NCI-H146 treated with DMSO at 0.1 percent for 48 hours (cell line): ENCODE measurements at regions not wholly inside any gene's neighbourhood (a gene's known extent, or its start where the extent isn't known, plus 50 kb on each side); places are given as distances from the start of the nearest gene placed in this dataset.
"Not testable (repeated sequence)": the region's sequence is repeated elsewhere in the genome, so short reads cannot be mapped to it uniquely, and the experiment has no call there.

ENCODE experiments used
- DNase-seq: peaks from one replicate; lab custom pipeline; 2025; ENCODE audit not compliant: unreplicated experiment; lab: John Stamatoyannopoulos, UW

DNA sequence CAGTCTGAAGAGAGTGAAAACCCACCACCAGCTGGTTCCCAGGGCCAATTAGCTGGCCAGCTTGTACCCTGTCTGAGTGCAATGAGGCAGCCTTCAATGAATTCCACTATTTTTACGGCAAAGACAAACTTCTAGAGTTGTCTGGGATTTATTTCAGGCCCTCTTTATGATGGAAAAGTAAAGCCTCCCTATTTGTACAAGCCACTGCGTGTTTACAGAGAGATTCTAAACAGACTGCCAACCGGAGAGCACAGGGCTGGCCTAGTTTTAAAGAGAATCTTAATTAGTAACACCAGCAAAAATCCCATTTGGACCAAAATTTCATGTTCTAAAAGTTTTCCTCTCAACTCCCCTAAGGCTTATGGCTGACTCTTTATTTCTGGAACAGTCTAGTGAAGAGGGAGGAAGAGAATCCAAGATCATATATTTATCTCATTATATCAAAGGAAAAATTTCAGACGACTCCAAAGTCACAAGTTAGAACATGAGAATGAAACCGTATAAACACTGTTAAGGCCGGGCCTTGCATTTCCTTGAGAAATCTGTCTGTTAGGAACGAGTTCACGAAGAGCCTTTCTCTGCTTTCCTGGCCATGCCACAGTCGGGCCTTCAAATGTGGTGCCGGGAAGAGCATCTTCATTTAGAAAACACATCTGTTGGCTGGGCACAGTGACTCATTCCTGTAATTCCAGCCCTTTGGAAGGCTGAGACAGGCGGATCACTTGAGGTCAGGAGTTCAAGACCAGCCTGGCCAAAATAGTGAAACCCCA lies 724.6 kb upstream of the NRP1 start:
- no peak for DNase-seq

GRCh38 chr10:34055410-34055985 lies 721.0 kb upstream of the NRP1 start:
- DNase-seq = not testable (repeated sequence)

DNA sequence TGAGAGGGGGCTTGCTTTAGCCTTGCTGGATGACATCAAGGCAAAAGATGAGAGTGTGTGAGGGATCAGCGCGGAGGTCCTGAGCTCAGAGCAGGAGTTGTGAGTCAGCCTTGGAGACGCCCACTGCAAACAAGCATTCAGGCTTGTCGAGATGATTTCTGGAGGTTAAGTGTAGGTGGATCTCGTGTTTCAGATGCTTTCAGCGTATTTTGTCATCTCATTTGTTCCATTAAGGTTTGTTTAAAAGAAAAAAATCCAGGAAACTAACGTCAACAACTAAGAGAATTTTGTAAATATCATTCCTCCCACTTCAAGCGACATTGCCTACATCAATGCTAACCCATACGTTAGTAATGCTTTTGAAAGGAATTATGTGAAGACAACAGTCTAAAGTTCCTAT lies 715.4 kb upstream of the NRP1 start:
- DNase-seq = no peak

- no peak for DNase-seq
These were observed 715.0 kb upstream of the NRP1 start for GRCh38 chr10:34049469-34049868.

DNA sequence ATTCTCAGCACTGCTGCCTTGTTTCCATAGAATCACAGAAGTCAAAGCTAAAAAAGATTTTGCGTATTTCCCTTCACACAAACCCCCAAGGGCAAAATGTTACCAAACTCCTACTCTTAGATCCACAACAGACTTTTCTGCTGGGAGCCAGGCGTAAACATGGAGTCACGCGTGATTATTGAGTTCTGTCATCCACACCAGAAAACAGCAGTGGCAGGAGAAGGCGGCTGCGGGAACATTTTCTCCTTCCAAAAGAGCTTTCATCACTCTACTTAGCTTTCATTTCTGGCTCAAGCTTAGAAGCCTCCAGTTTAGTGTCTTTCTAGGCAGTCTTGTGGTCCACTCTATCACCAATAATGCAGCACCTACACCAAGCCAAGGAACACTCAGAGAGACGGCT lies 712.9 kb upstream of the NRP1 start:
- no peak for DNase-seq

DNA sequence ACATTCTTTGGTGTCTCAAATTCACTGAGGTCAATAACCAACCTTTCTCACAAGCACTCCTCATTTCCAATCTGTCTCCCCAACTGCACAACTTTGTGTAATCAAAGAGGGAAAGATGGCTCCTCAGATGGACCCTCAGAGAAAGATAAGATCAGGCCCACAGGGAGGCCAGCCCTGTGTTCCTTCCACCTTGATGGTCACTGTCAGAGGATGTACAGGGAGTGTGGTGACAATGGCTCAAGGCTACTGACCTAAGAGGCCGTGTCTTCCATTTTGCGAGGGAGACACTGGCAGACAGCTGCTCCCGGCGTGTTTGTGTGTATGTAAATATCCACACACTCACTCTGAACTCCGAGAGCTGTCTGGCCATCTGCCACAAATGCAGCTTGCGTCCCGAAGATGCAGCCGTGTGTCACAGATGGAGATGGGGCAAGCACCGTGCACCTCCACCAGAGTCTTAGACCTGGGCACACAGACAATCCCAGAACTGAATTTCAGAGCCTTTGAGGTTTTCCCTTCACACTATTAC lies 712.1 kb upstream of the NRP1 start:
- DNase-seq = no peak

DNA sequence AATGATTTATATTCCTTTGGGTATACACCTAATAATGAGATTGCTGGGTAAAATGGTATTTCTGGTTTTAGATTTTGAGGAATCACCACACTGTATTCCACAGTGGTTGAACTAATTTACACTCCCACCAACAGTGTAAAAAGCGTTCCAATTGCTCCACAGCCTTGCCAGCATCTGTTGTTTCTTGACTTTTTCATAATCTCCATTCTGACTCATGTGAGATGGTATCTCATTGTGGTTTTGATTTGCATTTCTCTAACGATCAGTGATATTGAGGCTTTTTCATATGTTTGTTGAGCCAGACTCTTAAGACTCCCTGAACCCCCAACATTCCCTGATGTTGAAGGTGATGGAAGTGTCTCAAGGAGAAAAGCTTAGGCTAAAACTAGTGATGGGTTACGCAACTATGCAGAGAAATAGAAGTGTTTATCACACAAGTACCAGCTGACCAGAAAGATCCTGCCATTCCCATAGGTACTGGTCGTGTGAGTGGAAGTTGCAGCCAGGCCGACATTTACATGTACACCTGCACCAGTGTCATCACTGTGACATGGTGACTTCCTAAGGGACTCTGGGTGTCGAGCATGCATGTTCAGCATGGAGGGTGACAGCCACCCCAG lies 711.2 kb upstream of the NRP1 start:
- no peak for DNase-seq

GRCh38 chr10:34041871-34042270 lies 707.4 kb upstream of the NRP1 start:
- DNase-seq = no peak

- no peak for DNase-seq
These were observed 703.0 kb upstream of the NRP1 start for GRCh38 chr10:34037499-34037898.

GRCh38 chr10:34035241-34035790 lies 700.8 kb upstream of the NRP1 start:
- DNase-seq = not testable (repeated sequence)

- DNase-seq = no peak
These were observed 698.6 kb upstream of the NRP1 start for GRCh38 chr10:34033078-34033477.

GRCh38 chr10:34032564-34032963 lies 698.1 kb upstream of the NRP1 start:
- DNase-seq = no peak

DNA sequence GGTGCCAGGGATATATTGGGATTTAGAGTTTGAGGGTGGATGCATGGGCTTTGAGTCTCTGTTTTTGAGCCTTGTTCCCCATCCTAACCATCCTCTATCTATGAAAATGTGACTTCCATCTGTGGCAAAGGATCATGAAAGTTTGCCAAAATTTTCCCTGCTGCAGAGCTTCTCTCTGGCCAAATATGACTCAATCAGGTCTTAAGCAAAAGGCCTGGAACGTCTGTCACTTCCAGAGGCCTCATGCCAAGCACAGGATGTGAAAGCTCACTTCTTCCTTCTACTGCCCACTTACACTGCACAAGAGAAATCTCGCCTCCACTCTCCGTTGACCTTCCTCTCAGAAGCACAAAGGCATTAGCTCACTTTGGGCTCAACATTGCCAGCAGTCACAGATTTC lies 696.9 kb upstream of the NRP1 start:
- no peak for DNase-seq

DNA sequence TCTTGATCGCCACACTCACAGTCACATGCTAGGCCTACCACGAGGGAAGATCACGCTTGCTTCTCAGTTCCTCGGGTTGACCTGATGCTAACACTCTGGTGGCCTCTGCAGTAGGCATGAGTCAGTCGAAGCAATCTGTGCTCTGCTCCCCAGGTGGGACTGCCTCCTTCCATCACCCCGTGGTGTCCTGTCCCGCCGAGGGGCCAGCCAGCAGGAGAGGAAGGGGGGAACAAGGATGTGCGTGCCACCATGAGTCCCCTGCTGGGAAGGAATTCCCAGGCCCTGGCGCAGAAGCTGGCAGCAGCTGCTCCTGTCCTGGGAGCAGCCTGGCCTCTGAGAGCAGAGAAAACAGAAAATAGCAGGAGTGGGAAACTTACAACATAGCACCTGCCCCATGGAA lies 695.0 kb upstream of the NRP1 start:
- peak; percentile 56 for DNase-seq

DNA sequence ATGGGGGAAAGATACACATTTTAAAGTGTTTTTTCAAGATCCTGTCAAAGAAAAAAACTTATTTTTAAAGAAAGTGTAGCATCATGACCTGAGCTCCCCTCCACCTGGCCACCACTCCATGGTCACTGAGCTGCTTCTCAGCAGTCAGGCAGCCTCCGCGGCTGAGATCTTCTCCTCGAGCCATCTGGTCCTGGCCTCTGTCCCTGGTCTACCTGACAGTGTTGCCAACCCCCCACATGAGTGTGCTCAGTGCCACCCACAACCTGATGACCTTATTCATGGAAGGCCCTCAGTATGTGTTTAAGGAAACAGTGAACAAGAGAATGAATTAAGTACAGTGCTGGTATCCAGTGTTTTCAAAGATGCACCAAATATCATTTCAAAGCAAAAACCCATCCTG lies 694.5 kb upstream of the NRP1 start:
- DNase-seq = no peak

- no peak for DNase-seq
These were observed 690.4 kb upstream of the NRP1 start for GRCh38 chr10:34024693-34025425.

DNA sequence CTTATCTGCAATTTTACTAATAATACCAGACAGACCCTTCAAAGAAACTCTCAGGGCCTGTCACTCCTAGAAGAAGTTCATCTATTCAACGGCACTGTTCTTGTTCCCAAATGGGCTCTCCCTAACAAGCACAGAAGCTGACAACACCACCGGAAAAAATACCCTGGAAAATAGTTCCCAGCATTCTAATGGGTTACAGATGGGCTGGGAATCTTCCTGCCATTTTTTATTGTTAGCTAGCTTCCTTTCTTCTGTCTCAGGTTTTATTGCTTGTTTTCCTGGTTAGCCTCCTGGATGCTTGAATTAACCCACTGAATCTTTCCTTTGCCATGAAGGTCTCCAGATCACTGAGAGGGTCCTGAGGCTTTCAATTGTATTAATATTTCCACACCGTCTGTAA lies 689.8 kb upstream of the NRP1 start:
- no peak for DNase-seq

GRCh38 chr10:34022195-34022594 lies 687.7 kb upstream of the NRP1 start:
- DNase-seq = no peak

GRCh38 chr10:34018784-34019183 lies 684.3 kb upstream of the NRP1 start:
- no peak for DNase-seq

DNA sequence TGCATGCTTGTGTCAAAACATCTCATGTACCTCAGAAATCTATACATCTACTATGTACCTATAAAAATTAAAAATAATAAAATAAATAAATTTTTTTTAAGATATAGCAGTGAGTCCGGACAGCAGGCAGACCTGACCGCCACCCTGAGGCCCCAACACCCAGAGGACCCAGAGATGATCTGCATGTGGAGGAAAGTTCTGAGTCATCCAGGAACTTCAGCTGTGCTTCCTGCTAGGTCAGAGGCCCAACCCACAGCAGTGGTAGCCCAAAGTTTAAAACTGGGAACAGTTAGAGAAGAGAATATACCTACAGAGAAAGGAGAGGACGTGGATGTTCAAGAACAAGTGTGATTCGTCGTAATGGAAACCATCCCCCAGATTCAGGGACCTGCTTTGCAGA lies 683.7 kb upstream of the NRP1 start:
- no peak for DNase-seq

GRCh38 chr10:34017281-34017680 lies 682.8 kb upstream of the NRP1 start:
- DNase-seq = no peak
